ENCODE measurements at regions not wholly inside any gene's neighbourhood (a gene's known extent, or its start where the extent isn't known, plus 50 kb on each side); places are given as distances from the start of the nearest gene placed in this dataset.
"Not testable (repeated sequence)": the region's sequence is repeated elsewhere in the genome, so short reads cannot be mapped to it uniquely, and the experiment has no call there.

DNA sequence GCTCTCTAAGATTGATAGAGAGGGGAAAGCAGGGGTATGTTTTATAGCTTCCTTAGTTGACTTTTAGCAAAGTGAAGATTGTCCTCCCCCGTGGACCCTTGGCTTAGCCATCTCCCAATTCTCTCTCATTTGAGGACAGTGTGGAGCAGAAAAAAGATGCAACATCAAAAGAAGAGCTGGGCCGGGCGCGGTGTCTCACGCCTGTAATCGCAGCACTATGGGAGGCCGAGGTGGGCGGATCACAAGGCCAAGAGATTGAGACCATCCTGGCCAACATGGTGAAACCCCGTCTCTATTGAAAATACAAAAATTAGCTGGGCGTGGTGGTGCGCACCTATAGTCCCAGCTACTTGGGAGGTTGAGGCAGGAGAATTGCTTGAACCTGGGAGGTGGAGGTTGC, 187.9 kb upstream of the GATA6 start:
- TF ChIP-seq, protein P1, sequence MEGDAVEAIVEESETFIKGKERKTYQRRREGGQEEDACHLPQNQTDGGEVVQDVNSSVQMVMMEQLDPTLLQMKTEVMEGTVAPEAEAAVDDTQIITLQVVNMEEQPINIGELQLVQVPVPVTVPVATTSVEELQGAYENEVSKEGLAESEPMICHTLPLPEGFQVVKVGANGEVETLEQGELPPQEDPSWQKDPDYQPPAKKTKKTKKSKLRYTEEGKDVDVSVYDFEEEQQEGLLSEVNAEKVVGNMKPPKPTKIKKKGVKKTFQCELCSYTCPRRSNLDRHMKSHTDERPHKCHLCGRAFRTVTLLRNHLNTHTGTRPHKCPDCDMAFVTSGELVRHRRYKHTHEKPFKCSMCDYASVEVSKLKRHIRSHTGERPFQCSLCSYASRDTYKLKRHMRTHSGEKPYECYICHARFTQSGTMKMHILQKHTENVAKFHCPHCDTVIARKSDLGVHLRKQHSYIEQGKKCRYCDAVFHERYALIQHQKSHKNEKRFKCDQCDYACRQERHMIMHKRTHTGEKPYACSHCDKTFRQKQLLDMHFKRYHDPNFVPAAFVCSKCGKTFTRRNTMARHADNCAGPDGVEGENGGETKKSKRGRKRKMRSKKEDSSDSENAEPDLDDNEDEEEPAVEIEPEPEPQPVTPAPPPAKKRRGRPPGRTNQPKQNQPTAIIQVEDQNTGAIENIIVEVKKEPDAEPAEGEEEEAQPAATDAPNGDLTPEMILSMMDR (IDR thresholded peaks at IDR 0.05) = not testable (repeated sequence)
- TF ChIP-seq POLR2A (IDR thresholded peaks at IDR 0.05) = not testable (repeated sequence)
